Natural killer cell treated with Interleukin-12 subunit alpha and Interleukin-12 subunit beta and Interleukin-15 and Interleukin-18, amount 100 ng/mL, for 72 hours (primary cell): ENCODE measurements at regions not wholly inside any gene's neighbourhood (a gene's known extent, or its start where the extent isn't known, plus 50 kb on each side); places are given as distances from the start of the nearest gene placed in this dataset.
"Not testable (repeated sequence)": the region's sequence is repeated elsewhere in the genome, so short reads cannot be mapped to it uniquely, and the experiment has no call there.

Experiments
- ATAC-seq, 2 donors: fragments of 150-1000 bp; cut with Tn5 transposase in 1 of 2; sonication (Bioruptor Pico), chemical (Tn5 transposase) in 1 of 2; 2 replicates each; pipeline ENCODE4 v1.10.0; 2021
- DNase-seq: peaks from one replicate; pipeline ENCODE4 v3.0.0; 2022; ENCODE audit warnings: low spot score
- H3K27ac Mint-ChIP-seq, 2 donors: 1 replicate in 1 of 2; 2 replicates in 1 of 2; pipeline ENCODE4 v1.8.0; 2022; ENCODE audit warnings: mixed read lengths in 2 of 2, mild to moderate bottlenecking in 1 of 2, moderate library complexity in 1 of 2
- H3K27me3 Mint-ChIP-seq, 2 donors: 1 replicate in 1 of 2; 2 replicates in 1 of 2; pipeline ENCODE4 v1.8.0; 2022; ENCODE audit warnings: mixed read lengths in 2 of 2
- H3K36me3 Mint-ChIP-seq: one replicate; pipeline ENCODE4 v1.8.0; 2022; ENCODE audit warnings: mixed read lengths
- H3K4me1 Mint-ChIP-seq, 2 donors: 1 replicate in 1 of 2; 2 replicates in 1 of 2; pipeline ENCODE4 v1.8.0; 2022; ENCODE audit warnings: low read depth in 2 of 2, mixed read lengths in 2 of 2, mild to moderate bottlenecking in 1 of 2
- H3K4me3 Mint-ChIP-seq: one replicate; pipeline ENCODE4 v1.8.0; 2022; ENCODE audit warnings: mixed read lengths
- H3K9me3 Mint-ChIP-seq: 2 replicates; pipeline ENCODE4 v1.8.0; 2022; ENCODE audit warnings: mixed read lengths

DNA sequence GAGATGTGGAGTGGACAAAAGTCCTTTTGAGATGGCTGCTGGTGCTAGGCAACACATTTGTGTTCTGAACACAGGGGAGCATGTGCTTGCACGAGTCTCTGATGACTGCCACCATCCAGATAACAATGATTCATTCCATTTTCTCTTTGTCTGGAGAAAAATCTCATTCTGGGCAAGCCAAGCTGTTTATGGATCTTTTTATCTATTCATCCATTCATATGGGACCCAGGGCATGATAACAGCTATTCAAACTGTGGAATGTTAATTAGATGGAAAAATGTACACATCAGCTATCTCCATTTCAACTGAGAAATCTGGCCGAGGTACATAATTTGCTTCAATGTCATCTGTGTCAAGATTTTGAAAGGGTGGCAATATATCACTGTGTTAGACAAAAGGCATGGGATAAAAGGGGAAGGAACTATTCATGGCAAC, 117.5 kb upstream of the ZBED5 start:
- Mint-ChIP-seq H3K4me1 (peaks cover 0 to 5% of the 10 kb centered on the region in 2 donors), H3K36me3 (no peaks in the 10 kb centered on the region), H3K9me3 (no peaks in the 10 kb centered on the region), H3K27ac (no peak overlapping the region), H3K4me3 (no peak overlapping the region), H3K27me3 (peaks cover 14 to 37% of the 10 kb centered on the region in 2 donors)
- DNase-seq (no peak), ATAC-seq (no peak)

DNA sequence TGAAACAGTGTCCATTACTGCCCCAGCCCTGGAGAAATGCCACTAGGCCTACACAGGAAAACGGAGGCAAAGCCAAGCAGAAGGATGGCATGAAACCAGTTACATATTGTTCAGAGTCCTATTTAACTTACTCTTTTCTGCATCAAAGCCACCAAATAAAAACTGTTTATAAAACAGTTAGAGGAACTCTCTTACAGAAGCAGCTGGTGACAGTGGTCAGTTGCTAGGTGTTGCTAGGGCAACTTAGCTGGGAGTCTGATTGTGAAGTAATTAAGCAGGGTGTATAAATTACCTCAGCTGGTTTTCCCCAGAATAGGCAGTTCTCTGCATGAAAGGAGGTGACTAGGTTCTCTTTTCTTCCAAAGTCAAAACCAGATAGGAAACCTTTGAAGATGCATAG, 115.6 kb upstream of the ZBED5 start:
- DNase-seq = no peak
- Mint-ChIP-seq H3K27me3 (peaks cover 11 to 24% of the 10 kb centered on the region in 2 donors), H3K36me3 (no peaks in the 10 kb centered on the region), H3K9me3 (no peaks in the 10 kb centered on the region), H3K4me3 (no peak overlapping the region), H3K4me1 (no peaks in the 10 kb centered on the region), H3K27ac (no peak overlapping the region)
- ATAC-seq = no peak

DNA sequence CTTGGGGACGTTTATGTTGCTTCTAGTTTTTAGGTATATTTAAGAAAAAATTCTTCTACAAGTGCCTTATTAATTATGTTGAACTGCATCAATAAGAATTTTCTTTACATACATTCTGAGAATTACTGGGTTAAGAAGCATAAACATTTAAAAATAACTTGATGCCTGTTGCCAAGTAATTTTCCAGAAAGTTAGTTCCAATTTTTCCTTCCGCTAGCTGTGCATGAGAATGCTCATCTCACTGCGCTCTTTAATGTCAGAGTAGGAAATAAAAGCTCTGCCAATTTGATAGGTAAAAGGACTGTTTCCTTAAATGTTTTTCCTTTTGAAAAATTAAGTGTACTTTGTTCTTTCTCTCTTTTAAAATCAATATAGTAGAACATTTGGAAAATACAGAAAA, 113.1 kb upstream of the ZBED5 start:
- ATAC-seq = no peak
- H3K27ac Mint-ChIP-seq = no peak overlapping the region
- no peaks in the 10 kb centered on the region for H3K4me1 Mint-ChIP-seq
- no peak for DNase-seq
- H3K27me3 Mint-ChIP-seq = peaks cover 6 to 15% of the 10 kb centered on the region in 2 donors
- H3K4me3 Mint-ChIP-seq = no peak overlapping the region
- no peaks in the 10 kb centered on the region for H3K36me3 Mint-ChIP-seq
- H3K9me3 Mint-ChIP-seq = no peaks in the 10 kb centered on the region

DNA sequence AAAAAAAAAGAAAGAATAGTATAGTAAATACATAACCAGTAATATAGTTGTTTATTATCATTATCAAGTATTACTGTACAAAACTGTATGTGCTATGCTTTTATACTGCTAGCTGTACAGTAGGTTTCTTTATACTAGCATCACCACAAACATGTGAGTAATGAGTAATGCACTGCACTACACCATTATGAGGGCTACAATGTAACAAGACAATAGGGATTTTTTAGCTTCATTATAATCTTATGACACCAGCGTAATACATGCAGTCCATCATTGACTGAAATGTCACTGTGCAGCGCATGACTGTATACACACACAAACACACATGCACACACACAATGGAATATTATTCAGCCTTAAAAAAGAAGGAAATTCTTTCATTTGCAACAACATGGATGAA, 111.5 kb upstream of the ZBED5 start:
- peaks cover 9 to 19% of the 10 kb centered on the region in 2 donors for H3K27me3 Mint-ChIP-seq
- no peak overlapping the region for H3K4me3 Mint-ChIP-seq
- H3K36me3 Mint-ChIP-seq = peaks cover 5% of the 10 kb centered on the region

DNA sequence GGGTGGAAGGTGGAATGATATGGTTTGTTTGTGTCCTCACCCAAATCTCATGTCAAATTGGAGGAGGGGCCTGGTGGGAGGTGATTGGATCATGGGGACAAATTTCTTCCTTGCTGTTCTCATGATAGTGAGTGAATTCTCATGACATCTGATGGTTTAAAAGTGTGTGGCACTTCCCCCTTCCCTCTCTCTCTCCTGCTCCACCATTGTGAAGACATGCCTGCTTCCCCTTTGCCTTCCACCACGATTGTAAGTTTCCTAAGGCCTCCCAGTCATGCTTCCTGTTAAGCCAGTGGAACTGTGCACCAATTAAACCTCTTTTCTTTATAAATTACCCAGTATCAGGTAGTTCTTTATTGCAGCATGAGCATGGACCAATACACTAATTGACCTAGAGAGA, 99.0 kb upstream of the ZBED5 start:
- H3K4me1 Mint-ChIP-seq, DNase-seq, H3K4me3 Mint-ChIP-seq, H3K9me3 Mint-ChIP-seq, ATAC-seq, H3K27ac Mint-ChIP-seq: not testable (repeated sequence)
- Mint-ChIP-seq H3K27me3 (peaks cover 33 to 66% of the 10 kb centered on the region in 2 donors), H3K36me3 (peaks cover 13% of the 10 kb centered on the region)

More for the DNA sequence above, 111.5 kb upstream of the ZBED5 start:
- no peak overlapping the region for H3K27ac Mint-ChIP-seq
- H3K9me3 Mint-ChIP-seq = no peaks in the 10 kb centered on the region
- ATAC-seq = no peak
- DNase-seq = no peak
- no peaks in the 10 kb centered on the region for H3K4me1 Mint-ChIP-seq

DNA sequence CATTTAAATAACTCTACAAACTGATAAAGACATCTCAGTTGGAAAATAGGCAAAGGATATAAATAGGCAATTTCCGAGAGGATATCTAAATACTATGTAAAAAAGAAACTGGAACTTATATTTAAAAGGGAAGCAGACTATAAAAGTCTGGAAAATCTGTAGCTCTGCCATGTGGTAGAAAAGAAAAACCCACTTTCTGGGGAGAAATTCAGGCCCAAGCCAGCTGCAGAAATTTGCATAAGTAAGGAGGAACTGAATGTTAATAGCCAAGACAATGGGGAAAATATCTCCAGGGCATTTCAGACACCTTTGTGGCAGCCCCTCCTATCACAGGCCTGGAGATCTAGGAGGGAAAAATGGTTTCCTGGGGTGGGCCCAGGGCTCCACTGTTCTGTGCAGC, 97.8 kb upstream of the ZBED5 start:
- H3K9me3 Mint-ChIP-seq = peaks cover 3% of the 10 kb centered on the region
- no peak overlapping the region for H3K27ac Mint-ChIP-seq
- peaks cover 13% of the 10 kb centered on the region for H3K36me3 Mint-ChIP-seq
- H3K27me3 Mint-ChIP-seq = peaks cover 33 to 61% of the 10 kb centered on the region in 2 donors
- no peak overlapping the region for H3K4me3 Mint-ChIP-seq
- no peak for DNase-seq
- no peak for ATAC-seq
- H3K4me1 Mint-ChIP-seq = no peaks in the 10 kb centered on the region

DNA sequence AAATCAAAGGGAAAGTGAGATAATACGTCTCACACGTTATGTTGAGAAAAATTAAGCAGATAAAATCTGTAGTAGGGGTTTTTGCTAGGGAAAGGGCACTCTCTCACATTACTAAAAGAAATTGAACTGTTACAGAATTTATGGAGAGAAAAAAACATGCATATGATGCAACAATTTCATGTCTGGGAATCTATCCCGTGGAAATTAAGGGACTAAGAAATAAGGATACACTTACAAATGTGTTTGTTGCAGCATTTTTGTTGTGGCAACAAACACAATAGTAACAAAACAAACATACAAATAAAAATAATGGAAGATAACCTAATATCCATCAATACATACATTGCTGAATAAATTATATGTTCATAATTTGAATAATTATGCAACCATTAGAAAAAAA, 96.3 kb upstream of the ZBED5 start:
- H3K27me3 Mint-ChIP-seq = peaks cover 36 to 61% of the 10 kb centered on the region in 2 donors
- H3K9me3 Mint-ChIP-seq = peaks cover 3% of the 10 kb centered on the region
- H3K4me1 Mint-ChIP-seq = no peaks in the 10 kb centered on the region
- H3K4me3 Mint-ChIP-seq = no peak overlapping the region
- no peak overlapping the region for H3K27ac Mint-ChIP-seq
- ATAC-seq (no peak), DNase-seq (no peak)
- peaks cover 13% of the 10 kb centered on the region for H3K36me3 Mint-ChIP-seq

DNA sequence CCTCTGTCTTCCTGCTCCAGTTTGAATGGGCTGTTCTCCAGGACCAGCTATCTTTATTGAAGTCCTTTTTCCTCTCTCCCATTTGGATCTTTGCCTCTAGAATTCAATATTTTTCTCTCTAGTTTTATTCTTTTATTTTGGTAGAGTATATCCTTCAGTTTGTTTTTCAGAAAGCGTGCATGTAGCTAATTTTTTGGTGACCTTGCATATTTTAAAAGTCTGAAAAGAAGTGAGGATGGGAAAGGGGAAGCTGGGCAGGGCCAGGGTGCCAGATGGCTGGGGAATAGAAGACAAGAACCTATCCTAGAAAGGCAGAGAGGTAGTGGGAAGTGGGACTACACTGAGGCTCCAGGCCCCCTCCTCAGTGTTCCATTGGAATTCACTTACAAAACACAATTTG, 95.0 kb upstream of the ZBED5 start:
- H3K27me3 Mint-ChIP-seq = peaks cover 46 to 65% of the 10 kb centered on the region in 2 donors
- peaks cover 12% of the 10 kb centered on the region for H3K36me3 Mint-ChIP-seq
- DNase-seq = no peak
- H3K4me1 Mint-ChIP-seq = no peaks in the 10 kb centered on the region
- H3K4me3 Mint-ChIP-seq = no peak overlapping the region
- no peak overlapping the region for H3K27ac Mint-ChIP-seq
- no peaks in the 10 kb centered on the region for H3K9me3 Mint-ChIP-seq
- no peak for ATAC-seq

DNA sequence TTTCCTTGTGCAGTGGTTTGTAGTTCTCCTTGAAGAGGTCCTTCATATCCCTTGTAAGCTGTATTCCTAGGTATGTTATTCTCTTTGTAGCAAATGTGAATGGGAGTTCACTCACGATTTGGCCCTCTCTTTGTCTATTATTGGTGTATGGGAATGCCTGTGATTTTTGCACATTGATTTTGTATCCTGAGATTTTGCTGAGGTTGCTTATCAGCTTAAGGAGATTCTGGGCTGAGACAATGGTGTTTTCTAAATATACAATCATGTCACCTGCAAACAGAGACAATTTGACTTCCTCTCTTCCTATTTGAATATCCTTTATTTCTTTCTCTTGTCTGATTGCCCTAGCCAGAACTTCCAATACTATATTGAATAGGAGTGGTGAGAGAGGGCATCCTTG, 90.1 kb upstream of the ZBED5 start:
- not testable (repeated sequence) for DNase-seq, H3K9me3 Mint-ChIP-seq, H3K4me1 Mint-ChIP-seq, H3K4me3 Mint-ChIP-seq, H3K36me3 Mint-ChIP-seq, H3K27ac Mint-ChIP-seq, ATAC-seq
- H3K27me3 Mint-ChIP-seq = peaks cover 40 to 44% of the 10 kb centered on the region in 2 donors

DNA sequence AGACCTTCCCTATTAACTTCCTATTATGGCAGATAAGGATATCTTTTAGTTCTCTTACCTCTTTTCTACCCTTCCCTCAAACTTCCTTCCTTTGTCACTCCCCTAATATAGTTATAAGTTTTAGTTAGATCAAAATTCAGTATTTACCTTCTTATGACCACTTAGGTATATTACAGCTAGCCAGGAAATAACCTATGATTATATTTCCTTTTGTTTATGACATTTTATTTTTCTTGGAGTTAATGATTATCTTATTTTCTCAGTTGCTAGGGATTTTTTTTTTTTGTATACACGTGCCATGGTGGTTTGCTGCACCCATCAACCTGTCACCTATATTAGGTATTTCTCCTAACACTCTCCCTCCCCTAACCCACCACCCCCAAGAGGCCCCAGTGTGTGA, 88.2 kb upstream of the ZBED5 start:
- H3K4me1 Mint-ChIP-seq = peaks cover 0 to 6% of the 10 kb centered on the region in 2 donors
- no peak overlapping the region for H3K4me3 Mint-ChIP-seq
- no peaks in the 10 kb centered on the region for H3K9me3 Mint-ChIP-seq
- H3K36me3 Mint-ChIP-seq = peaks cover 5% of the 10 kb centered on the region
- DNase-seq = no peak
- no peak overlapping the region for H3K27ac Mint-ChIP-seq
- no peak for ATAC-seq
- peaks cover 33 to 41% of the 10 kb centered on the region in 2 donors for H3K27me3 Mint-ChIP-seq

DNA sequence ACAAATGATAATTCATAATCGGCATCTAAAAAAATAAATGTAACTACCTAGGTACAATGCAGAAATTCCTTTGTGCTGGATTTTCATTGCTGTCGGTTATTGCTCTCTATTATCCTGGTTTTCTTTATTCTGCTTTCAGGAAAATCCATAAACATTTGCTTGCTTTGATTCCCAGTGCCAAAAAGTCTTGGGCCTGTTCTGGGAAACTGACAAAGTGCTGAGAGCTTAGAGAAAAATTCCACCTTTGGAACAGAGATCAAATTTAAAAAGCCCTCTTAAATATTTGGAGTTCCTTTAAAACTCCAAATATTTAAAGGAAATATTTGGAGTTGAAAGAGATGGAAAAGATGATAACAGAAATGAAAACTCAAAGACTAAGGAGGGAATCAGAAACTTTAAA, 87.3 kb upstream of the ZBED5 start:
- Mint-ChIP-seq H3K4me1 (peaks cover 0 to 6% of the 10 kb centered on the region in 2 donors), H3K27ac (no peak overlapping the region), H3K4me3 (no peak overlapping the region), H3K36me3 (peaks cover 5% of the 10 kb centered on the region), H3K9me3 (no peaks in the 10 kb centered on the region), H3K27me3 (peaks cover 25 to 34% of the 10 kb centered on the region in 2 donors)
- no peak for DNase-seq
- ATAC-seq = no peak

DNA sequence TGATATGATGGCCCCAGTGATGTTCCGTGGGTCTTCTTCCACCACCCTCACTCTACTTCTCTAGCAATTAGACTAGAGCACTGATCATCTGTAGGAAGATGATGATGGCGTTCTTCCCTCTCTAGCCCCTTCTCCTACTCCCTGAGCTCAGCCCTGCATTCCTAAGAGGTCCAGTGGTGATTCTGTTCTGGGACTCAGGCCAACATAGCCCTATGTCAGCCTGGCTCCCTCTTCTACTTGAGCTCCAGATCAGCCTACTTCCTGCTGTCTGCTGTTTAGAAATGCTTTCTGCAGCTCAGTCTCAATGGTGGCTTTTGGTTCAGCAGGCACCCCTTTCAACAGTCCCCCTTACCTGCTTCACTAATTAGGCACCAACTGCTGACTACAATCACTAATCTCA, 86.1 kb upstream of the ZBED5 start:
- Mint-ChIP-seq H3K27me3 (peaks cover 12 to 24% of the 10 kb centered on the region in 2 donors), H3K36me3 (no peaks in the 10 kb centered on the region), H3K4me1 (peaks cover 0 to 6% of the 10 kb centered on the region in 2 donors)

DNA sequence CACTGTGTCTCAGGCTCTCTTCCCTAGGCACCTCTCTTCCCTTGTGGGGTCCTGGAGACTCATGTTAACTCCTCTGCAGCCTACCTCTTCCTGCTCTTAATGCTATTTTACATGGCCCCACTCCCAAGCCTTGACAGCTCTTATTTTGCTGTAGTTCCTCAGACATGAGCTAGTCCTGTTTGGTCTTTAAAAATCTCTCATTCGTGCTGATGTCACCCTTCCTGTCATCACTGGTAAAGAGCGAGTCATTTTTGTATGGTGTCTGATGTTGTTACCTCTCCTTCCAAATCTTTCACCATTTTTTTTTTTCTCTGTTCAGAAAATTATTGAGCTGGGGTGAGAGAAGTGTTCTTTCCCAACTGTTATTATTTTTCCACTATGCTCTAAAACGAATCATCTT, 84.8 kb upstream of the ZBED5 start:
- H3K36me3 Mint-ChIP-seq = no peaks in the 10 kb centered on the region
- H3K27me3 Mint-ChIP-seq = peaks cover 0 to 11% of the 10 kb centered on the region in 2 donors
- H3K9me3 Mint-ChIP-seq = no peaks in the 10 kb centered on the region
- no peak overlapping the region for H3K27ac Mint-ChIP-seq
- no peak overlapping the region for H3K4me3 Mint-ChIP-seq
- no peak for DNase-seq
- H3K4me1 Mint-ChIP-seq = peaks cover 0 to 6% of the 10 kb centered on the region in 2 donors
- no peak for ATAC-seq

More for the DNA sequence above, 86.1 kb upstream of the ZBED5 start:
- Mint-ChIP-seq H3K4me3 (no peak overlapping the region), H3K9me3 (no peaks in the 10 kb centered on the region), H3K27ac (no peak overlapping the region)
- DNase-seq = no peak
- no peak for ATAC-seq

DNA sequence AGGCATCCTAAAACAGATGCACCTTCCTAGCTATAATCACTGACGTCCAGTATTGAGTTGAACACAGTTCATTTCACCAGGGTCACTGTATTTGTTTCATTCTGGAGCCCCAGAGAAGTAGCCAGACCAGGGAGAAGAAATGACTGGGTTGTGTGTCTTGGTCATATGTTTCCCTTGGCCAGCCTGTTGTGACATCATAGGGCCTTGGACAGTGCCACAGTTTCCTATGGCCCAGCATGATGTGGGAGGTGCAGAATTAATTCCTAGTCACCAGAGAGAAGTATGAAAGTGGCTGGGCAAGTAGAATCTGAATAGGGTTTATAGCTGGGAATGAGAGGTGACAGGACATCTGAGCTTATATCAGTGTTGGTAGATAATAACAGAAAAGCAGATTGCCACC, 84.0 kb upstream of the ZBED5 start:
- Mint-ChIP-seq H3K4me1 (peaks cover 0 to 6% of the 10 kb centered on the region in 2 donors), H3K4me3 (no peak overlapping the region), H3K27me3 (peaks cover 0 to 9% of the 10 kb centered on the region in 2 donors), H3K36me3 (no peaks in the 10 kb centered on the region), H3K9me3 (no peaks in the 10 kb centered on the region), H3K27ac (no peak overlapping the region)
- no peak for ATAC-seq
- no peak for DNase-seq

DNA sequence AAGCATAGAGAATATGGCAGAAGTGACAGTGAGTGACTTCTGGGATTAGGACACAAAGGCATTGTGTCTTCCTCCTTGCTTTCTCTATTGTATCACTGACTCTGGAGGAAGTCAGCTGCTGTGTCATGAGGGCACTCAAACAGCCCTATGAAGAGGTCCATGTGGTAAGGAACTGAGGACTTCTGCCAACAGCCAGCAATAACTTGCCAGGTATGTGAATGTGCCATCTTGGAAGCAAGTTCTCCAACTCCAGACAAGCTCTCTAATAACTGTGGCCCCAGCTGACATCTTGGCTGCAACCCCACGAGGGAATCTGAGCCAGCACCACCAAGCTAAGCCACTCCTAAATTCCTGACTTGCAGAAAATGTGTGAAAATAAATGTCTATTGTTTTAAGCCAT, 83.6 kb upstream of the ZBED5 start:
- no peak overlapping the region for H3K4me3 Mint-ChIP-seq
- no peaks in the 10 kb centered on the region for H3K9me3 Mint-ChIP-seq
- no peaks in the 10 kb centered on the region for H3K36me3 Mint-ChIP-seq
- H3K4me1 Mint-ChIP-seq = peaks cover 0 to 6% of the 10 kb centered on the region in 2 donors
- DNase-seq = no peak
- no peak overlapping the region for H3K27ac Mint-ChIP-seq
- H3K27me3 Mint-ChIP-seq = peaks cover 0 to 8% of the 10 kb centered on the region in 2 donors
- ATAC-seq = no peak
